Adrenal gland (tissue), 9 donors: ENCODE measurements at regions not wholly inside any gene's neighbourhood (a gene's known extent, or its start where the extent isn't known, plus 50 kb on each side); places are given as distances from the start of the nearest gene placed in this dataset.
A peak's percentile ranks its signal among the peaks of the same experiment; 100 is the strongest.

Source experiments
- DNase-seq, 7 donors: peaks; one replicate each; pipeline ENCODE4 v3.0.0-alpha.2; 2019 to 2020
- H3K27ac ChIP-seq, 5 donors: fragments of 200-600 bp; sonication (generic) in 4 of 5; 1 replicate in 3 of 5; 2 replicates in 2 of 5; pipeline versions ENCODE4 v1.5.1 to v1.8.0; 2016 to 2020; ENCODE audit warnings: mild to moderate bottlenecking in 1 of 5
- H3K27me3 ChIP-seq: fragments of 200-600 bp; 2 replicates; pipeline ENCODE4 v1.8.0; 2021
- H3K36me3 ChIP-seq, 2 donors: fragments of 200-600 bp; replicated peaks in 1 of 2; 1 replicate in 1 of 2; 2 replicates in 1 of 2; pipeline versions ENCODE4 v1.5.1 to v1.8.0; 2018 to 2022
- H3K4me1 ChIP-seq, 2 donors: fragments of 200-600 bp; replicated peaks in 1 of 2; 1 replicate in 1 of 2; 2 replicates in 1 of 2; pipeline versions ENCODE4 v1.5.1 to v1.8.0; 2018 to 2021
- H3K4me3 ChIP-seq, 4 donors: fragments of 200-600 bp; sonication (generic) in 3 of 4; one replicate each; pipeline ENCODE4 v1.5.1; 2016 to 2018
- H3K9me3 ChIP-seq, 3 donors: fragments of 200-600 bp; sonication (generic) in 1 of 3; replicated peaks in 1 of 3; 1 replicate in 2 of 3; 2 replicates in 1 of 3; pipeline versions ENCODE4 v1.5.1 to v1.8.0; 2016 to 2021
- POLR2A ChIP-seq, 2 donors: fragments of 450-650 bp; IDR thresholded peaks; one replicate each; pipeline ENCODE4 v1.6.1; 2017; ENCODE audit warnings: antibody characterized with exemption in 2 of 2, mild to moderate bottlenecking in 2 of 2, moderate library complexity in 1 of 2
- WGBS, 4 donors: extraction: QIAGEN DNeasy Blood & Tissue Kit in 2 of 4; methylation state at CpG; one replicate each; pipeline versions ENCODE4 v1.1.5 to v1.1.7; 2013 to 2017; 5-methylcytosine and 5-hydroxymethylcytosine counted together
- intact Hi-C, 2 donors: fragments of 100-400 bp; cut with DNase I; formaldehyde crosslinking; loops; one replicate each; pipeline versions ENCODE4 v1.14.1 to v1.15.0; 2022 to 2023
- TF ChIP-seq, protein P1 (sequence below), 6 experiments: fragments of 450-650 bp in 4 of 6; fragments of 200-600 bp in 2 of 6; sonication (generic) in 1 of 6; IDR thresholded peaks; 1 replicate in 5 of 6; 2 replicates in 1 of 6; pipeline versions ENCODE4 v1.5.1 to v1.8.0; 2016 to 2021; ENCODE audit warnings: antibody characterized with exemption in 6 of 6, mild to moderate bottlenecking in 2 of 6, moderate library complexity in 1 of 6
- donor health status: healthy with polysubstance abuse.
- donor health status: Bipolar disorder and iron deficiency.
- donor health status: DM: yes; HTN: yes; CAD: no.
- donor health status: DM: no; HTN: no; CAD: no.
- donor health status: DM: no; HTN: no; CAD: no.

DNA sequence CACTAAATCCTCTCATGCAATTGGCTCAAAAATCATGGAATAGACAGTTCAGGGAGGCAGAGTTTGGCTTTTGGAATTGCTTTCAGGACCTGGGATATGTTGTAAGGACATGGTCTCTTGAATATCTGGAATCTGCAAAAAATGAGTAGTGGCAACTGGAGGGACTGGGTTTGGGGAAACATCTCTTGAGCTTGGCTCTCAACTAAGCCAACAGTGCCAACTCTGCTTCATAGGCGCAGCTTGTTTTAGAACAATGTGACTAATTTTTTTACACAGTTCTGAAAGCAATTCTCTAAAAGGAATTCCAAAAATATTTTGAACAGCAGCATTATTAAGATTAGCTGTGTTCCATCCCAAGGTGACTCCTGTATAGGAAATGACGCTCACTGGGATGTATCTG is 121.5 kb upstream of the DPP6 start:
- Histone ChIP-seq H3K4me1 (no peaks in the 10 kb centered on the region), H3K27ac (no peak overlapping the region), H3K4me3 (no peak overlapping the region), H3K9me3 (no peaks in the 10 kb centered on the region), H3K27me3 (no peaks in the 10 kb centered on the region), H3K36me3 (no peaks in the 10 kb centered on the region)
- 70 to 79% (median 76%) methylated on average over 2 of the region's 2 CpGs for WGBS, 4 donors
- intact Hi-C loops: no loop called here
- no peak for DNase-seq
- no peak for TF ChIP-seq POLR2A (IDR thresholded peaks at IDR 0.05)
- TF ChIP-seq, protein P1, sequence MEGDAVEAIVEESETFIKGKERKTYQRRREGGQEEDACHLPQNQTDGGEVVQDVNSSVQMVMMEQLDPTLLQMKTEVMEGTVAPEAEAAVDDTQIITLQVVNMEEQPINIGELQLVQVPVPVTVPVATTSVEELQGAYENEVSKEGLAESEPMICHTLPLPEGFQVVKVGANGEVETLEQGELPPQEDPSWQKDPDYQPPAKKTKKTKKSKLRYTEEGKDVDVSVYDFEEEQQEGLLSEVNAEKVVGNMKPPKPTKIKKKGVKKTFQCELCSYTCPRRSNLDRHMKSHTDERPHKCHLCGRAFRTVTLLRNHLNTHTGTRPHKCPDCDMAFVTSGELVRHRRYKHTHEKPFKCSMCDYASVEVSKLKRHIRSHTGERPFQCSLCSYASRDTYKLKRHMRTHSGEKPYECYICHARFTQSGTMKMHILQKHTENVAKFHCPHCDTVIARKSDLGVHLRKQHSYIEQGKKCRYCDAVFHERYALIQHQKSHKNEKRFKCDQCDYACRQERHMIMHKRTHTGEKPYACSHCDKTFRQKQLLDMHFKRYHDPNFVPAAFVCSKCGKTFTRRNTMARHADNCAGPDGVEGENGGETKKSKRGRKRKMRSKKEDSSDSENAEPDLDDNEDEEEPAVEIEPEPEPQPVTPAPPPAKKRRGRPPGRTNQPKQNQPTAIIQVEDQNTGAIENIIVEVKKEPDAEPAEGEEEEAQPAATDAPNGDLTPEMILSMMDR (IDR thresholded peaks at IDR 0.05): no peak

DNA sequence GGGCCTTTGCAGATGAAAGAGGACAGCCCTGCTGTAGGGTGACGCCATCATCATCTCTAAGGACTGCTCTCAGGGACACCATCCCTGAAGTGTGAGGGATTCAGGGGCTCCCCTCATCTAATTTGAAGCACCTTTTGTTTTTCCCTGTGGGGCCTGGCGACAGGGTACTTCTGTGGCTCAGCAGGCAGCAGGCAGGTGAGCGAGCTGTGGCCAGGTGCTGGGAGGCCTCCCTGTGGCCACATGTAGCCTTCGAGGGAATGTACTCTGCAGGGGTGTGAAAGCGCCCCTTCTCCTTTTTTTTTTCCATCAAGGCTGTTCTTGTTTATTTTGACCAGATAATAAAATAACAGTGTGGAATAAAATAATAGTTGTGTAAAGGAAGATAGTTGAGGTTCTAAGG is 118.2 kb upstream of the DPP6 start:
- 75 to 83% (median 76%) methylated on average over 4 to 5 of the region's 5 CpGs for WGBS, 4 donors
- TF ChIP-seq, protein P1 (IDR thresholded peaks at IDR 0.05): no peak
- no peak for TF ChIP-seq POLR2A (IDR thresholded peaks at IDR 0.05)
- intact Hi-C loops: no loop called here
- Histone ChIP-seq H3K4me1 (no peaks in the 10 kb centered on the region), H3K27me3 (no peaks in the 10 kb centered on the region), H3K4me3 (no peak overlapping the region), H3K9me3 (no peaks in the 10 kb centered on the region), H3K36me3 (no peaks in the 10 kb centered on the region), H3K27ac (no peak overlapping the region)
- DNase-seq: no peak

GRCh38 chr7:153934629-153935028 is 117.6 kb upstream of the DPP6 start:
- DNase-seq: peak in 1 of 7 donors; percentile 75
- intact Hi-C loops: no loop called here
- no peak for TF ChIP-seq POLR2A (IDR thresholded peaks at IDR 0.05)
- TF ChIP-seq, protein P1 (IDR thresholded peaks at IDR 0.05): no peak
- no peaks in the 10 kb centered on the region for H3K9me3 ChIP-seq
- H3K36me3 ChIP-seq: no peaks in the 10 kb centered on the region
- 52 to 54% (median 53%) methylated on average over 6 to 10 of the region's 10 CpGs for WGBS, 4 donors
- peak overlapping the region in 1 of 5 donors; percentile 1 for H3K27ac ChIP-seq
- no peak overlapping the region for H3K4me3 ChIP-seq
- H3K27me3 ChIP-seq: no peaks in the 10 kb centered on the region
- H3K4me1 ChIP-seq: no peaks in the 10 kb centered on the region

DNA sequence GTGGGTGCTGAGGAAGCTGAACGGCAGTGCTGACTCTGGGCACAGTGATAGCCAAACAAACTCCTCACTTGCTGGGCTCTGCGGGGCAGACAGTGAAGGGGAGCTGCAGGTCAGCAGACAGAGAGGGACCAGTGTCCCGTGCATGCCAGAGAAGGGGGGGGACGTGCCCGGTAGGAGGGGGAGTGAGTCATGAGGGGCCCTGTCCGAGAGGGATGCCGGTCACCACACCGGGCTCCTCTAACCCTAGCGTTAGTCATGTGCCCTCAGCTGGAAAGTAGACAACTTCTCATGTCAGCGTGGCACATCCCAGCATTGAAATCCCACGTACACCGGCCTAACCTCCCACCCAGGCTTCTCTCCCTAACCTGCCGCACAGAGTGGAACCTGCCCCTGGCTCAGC is 117.1 kb upstream of the DPP6 start:
- WGBS, 4 donors: 41 to 72% (median 54%) methylated on average over 7 to 13 of the region's 13 CpGs
- Histone ChIP-seq H3K27me3 (no peaks in the 10 kb centered on the region), H3K4me1 (no peaks in the 10 kb centered on the region), H3K9me3 (no peaks in the 10 kb centered on the region), H3K36me3 (no peaks in the 10 kb centered on the region), H3K27ac (peak overlapping the region in 1 of 5 donors; percentile 1), H3K4me3 (no peak overlapping the region)
- DNase-seq: no peak
- intact Hi-C loops: no loop called here
- TF ChIP-seq, protein P1 (IDR thresholded peaks at IDR 0.05): no peak
- TF ChIP-seq POLR2A (IDR thresholded peaks at IDR 0.05): no peak
